Neural cell (in vitro differentiated cells): ENCODE measurements at regions not wholly inside any gene's neighbourhood (a gene's known extent, or its start where the extent isn't known, plus 50 kb on each side); places are given as distances from the start of the nearest gene placed in this dataset.

ENCODE experiments used
- CTCF ChIP-seq: fragments of 450-650 bp; IDR thresholded peaks from 2 replicates; pipeline ENCODE4 v1.5.1; 2014; ENCODE audit warnings: antibody characterized with exemption, mild to moderate bottlenecking, moderate library complexity; ENCODE audit not compliant: poor library complexity, severe bottlenecking
- EZH2 ChIP-seq: fragments of 200-600, 300-800 bp; shearing (Covaris generic), sonication (generic); IDR thresholded peaks from 2 replicates; pipeline ENCODE4 v1.6.1; 2014; ENCODE audit warnings: antibody characterized with exemption, low read length, borderline replicate concordance, mild to moderate bottlenecking; ENCODE audit not compliant: insufficient read depth, poor library complexity, severe bottlenecking
- POLR2AphosphoS5 ChIP-seq: IDR thresholded peaks from 2 replicates; pipeline ENCODE4 v1.6.1; 2012
- RAD21 ChIP-seq: fragments of 450-650 bp; conservative IDR thresholded peaks from 2 replicates; pipeline ENCODE4 v1.6.1; 2014; ENCODE audit warnings: antibody characterized with exemption, mild to moderate bottlenecking, moderate library complexity
- REST ChIP-seq: IDR thresholded peaks from 2 replicates; pipeline ENCODE4 v1.6.1; 2012; ENCODE audit warnings: borderline replicate concordance
- TAF1 ChIP-seq: IDR thresholded peaks from 2 replicates; pipeline ENCODE4 v1.6.1; 2012; ENCODE audit warnings: low read depth

- TF ChIP-seq CTCF, result no peak
- no peak for TF ChIP-seq TAF1
- TF ChIP-seq RAD21, result no peak
- no peak for TF ChIP-seq EZH2
- TF ChIP-seq REST, result no peak
- no peak for TF ChIP-seq POLR2AphosphoS5
Observed at GRCh38 chr16:76866994-76867393, 324.0 kb upstream of the MON1B start.
